HG03460 (cell line): ENCODE measurements at regions not wholly inside any gene's neighbourhood (a gene's known extent, or its start where the extent isn't known, plus 50 kb on each side); places are given as distances from the start of the nearest gene placed in this dataset.

Experiments used
- ATAC-seq: cut with Tn5 transposase; IDR thresholded peaks from one replicate; pipeline ENCODE4 v1.9.1; 2021; ENCODE audit not compliant: unreplicated experiment

GRCh38 chr2:14684516-14684915 lies 52.0 kb downstream of the LRATD1 start:
- no peak for ATAC-seq

GRCh38 chr2:14690926-14691325 lies 58.4 kb downstream of the LRATD1 start:
- ATAC-seq = no peak

GRCh38 chr2:14693874-14694273 lies 61.4 kb downstream of the LRATD1 start:
- no peak for ATAC-seq

- ATAC-seq = no peak
Measured at GRCh38 chr2:14700753-14701152, 68.2 kb downstream of the LRATD1 start.

GRCh38 chr2:14702258-14702657 lies 69.7 kb downstream of the LRATD1 start:
- ATAC-seq = no peak

- ATAC-seq = no peak
Measured at GRCh38 chr2:14706201-14706600, 73.7 kb downstream of the LRATD1 start.

- ATAC-seq = no peak
Measured at GRCh38 chr2:14712111-14712510, 79.6 kb downstream of the LRATD1 start.

- ATAC-seq = no peak
Measured at GRCh38 chr2:14713248-14713647, 80.7 kb downstream of the LRATD1 start.

- no peak for ATAC-seq
Measured at GRCh38 chr2:14715600-14715999, 83.1 kb downstream of the LRATD1 start.

- no peak for ATAC-seq
Measured at GRCh38 chr2:14716319-14716718, 83.8 kb downstream of the LRATD1 start.

- no peak for ATAC-seq
Measured at GRCh38 chr2:14717131-14717530, 84.6 kb downstream of the LRATD1 start.

GRCh38 chr2:14720319-14720718 lies 87.8 kb downstream of the LRATD1 start:
- no peak for ATAC-seq

GRCh38 chr2:14720739-14721138 lies 88.2 kb downstream of the LRATD1 start:
- ATAC-seq = no peak

GRCh38 chr2:14722904-14723570 lies 90.5 kb downstream of the LRATD1 start:
- no peak for ATAC-seq

- ATAC-seq = no peak
Measured at GRCh38 chr2:14723684-14724083, 91.2 kb downstream of the LRATD1 start.

- no peak for ATAC-seq
Measured at GRCh38 chr2:14735696-14736095, 103.2 kb downstream of the LRATD1 start.

- ATAC-seq = no peak
Measured at GRCh38 chr2:14737201-14737600, 104.7 kb downstream of the LRATD1 start.

- ATAC-seq = no peak
Measured at GRCh38 chr2:14743861-14744260, 111.3 kb downstream of the LRATD1 start.

- no peak for ATAC-seq
Measured at GRCh38 chr2:14745288-14746076, 113.0 kb downstream of the LRATD1 start.

- ATAC-seq = no peak
Measured at GRCh38 chr2:14746133-14746532, 113.6 kb downstream of the LRATD1 start.

- ATAC-seq = no peak
Measured at GRCh38 chr2:14747447-14747846, 114.9 kb downstream of the LRATD1 start.

GRCh38 chr2:14749884-14750283 lies 117.4 kb downstream of the LRATD1 start:
- no peak for ATAC-seq

- no peak for ATAC-seq
Measured at GRCh38 chr2:14750433-14750832, 117.9 kb downstream of the LRATD1 start.
